NOMO-1 treated with DMSO at 0.1 percent for 48 hours (cell line): ENCODE measurements at regions not wholly inside any gene's neighbourhood (a gene's known extent, or its start where the extent isn't known, plus 50 kb on each side); places are given as distances from the start of the nearest gene placed in this dataset.
A peak's percentile ranks its signal among the peaks of the same experiment; 100 is the strongest.
"Not testable (repeated sequence)": the region's sequence is repeated elsewhere in the genome, so short reads cannot be mapped to it uniquely, and the experiment has no call there.

ENCODE experiments used
- DNase-seq: peaks from one replicate; lab custom pipeline; 2025; ENCODE audit not compliant: unreplicated experiment; lab: John Stamatoyannopoulos, UW

DNA sequence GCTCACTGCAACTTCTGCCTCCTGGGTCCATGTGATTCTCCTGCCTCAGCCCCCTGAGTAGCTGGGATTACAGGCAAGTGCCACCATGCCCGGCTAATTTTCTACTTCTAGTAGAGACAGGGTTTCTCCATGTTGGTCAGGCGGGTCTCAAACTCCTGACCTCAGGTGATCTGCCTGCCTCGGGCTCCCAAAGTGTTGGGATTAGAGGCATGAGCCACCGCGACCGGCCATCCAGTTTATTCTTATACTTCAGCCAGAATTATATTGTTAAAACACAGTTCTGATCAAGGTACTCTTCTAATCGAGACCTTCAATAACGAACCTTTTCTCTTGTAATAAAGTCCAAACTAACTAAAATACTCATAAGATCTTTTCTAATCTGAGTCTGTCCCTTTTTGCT, 119.6 kb upstream of the FAR2 start:
- not testable (repeated sequence) for DNase-seq

DNA sequence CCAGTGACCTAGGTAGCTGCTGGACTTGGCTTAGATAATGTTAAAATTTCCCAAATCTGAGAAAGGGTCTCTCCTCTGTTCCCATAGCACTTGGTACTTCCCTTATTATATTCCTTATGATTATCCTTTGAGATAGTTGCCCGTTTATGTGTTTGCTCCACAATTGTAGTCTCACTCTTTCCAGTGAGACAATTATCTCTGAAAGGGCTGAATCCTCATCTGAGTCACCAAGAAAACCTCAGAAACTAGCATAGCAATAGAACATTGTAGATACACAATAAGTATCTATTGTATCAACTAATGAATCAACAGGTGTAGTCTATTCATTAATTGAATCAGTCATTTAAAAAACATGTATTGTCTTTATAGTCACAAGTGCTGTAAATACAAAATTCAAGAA, 119.1 kb upstream of the FAR2 start:
- no peak for DNase-seq

DNA sequence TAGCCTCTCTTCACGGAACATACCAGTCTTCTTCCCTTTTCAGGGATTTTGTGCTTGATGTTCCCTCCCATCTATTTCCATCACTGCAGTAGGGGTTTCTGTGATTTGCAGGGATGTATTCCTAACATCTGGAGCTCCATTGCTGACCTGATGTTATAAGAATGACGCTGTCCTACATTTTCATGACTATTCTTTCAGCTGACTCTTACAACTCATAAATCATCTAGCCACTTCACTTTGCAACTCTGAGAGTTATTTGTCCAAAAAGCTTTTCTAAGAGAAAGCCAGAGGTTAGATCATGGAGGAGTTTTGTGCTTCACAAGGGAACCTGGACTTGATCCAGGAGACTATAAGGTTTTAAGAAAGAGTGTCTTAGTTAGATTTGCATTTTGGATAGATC, 116.6 kb upstream of the FAR2 start:
- no peak for DNase-seq

DNA sequence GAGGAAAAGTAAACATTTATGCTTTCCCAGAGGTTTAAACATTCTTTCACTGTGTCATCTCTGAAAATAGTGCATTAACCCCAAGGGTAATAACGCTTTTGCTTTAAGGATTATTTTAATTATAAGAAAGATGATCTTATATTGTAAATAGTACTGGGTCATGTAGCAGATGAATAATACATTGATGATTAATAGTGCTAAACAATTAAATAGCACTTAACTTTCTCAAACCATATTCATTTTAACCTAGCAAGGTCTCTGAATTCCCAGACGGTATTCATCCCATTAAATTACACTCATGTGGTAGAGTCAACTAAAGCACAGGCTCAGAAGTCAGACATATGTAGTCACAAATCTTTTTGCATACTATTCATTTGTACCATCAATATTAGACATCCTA, 115.6 kb upstream of the FAR2 start:
- no peak for DNase-seq

DNA sequence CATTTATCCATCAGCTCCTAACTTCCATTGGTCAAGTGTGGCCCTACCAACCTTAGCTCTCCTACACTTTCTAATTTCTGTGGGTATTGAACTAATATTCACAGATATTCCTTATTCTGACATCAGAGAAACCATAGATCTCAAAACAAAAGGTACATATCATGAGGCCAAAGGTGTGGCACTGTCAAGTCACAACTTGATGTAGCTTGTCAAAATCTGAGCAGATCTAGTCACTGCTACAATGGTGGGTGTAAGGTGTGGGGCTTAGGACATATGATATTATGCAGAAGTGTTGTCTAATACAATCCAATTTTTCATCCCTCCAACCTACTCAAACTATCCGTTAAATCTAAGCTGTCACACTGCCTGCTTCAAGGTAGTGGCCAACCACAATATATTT, 114.0 kb upstream of the FAR2 start:
- DNase-seq = no peak

DNA sequence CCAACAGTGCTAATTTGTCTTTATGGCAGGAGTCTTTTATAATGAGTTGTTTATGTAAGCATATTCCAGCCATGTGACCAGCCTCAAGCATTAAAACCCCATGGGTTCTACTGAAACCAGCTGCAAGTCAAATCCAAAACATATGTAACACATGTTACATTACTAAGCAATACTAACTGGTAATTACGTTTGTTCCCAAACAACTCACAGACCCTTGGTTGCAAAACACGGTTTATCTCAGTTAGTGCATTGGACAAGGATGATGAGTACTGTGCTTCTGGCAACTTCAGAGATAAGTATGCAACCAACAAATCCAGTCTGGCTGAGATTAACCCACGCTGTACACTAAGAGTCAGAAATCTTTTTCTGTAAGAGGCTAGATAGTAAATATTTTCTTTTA, 110.1 kb upstream of the FAR2 start:
- no peak for DNase-seq

DNA sequence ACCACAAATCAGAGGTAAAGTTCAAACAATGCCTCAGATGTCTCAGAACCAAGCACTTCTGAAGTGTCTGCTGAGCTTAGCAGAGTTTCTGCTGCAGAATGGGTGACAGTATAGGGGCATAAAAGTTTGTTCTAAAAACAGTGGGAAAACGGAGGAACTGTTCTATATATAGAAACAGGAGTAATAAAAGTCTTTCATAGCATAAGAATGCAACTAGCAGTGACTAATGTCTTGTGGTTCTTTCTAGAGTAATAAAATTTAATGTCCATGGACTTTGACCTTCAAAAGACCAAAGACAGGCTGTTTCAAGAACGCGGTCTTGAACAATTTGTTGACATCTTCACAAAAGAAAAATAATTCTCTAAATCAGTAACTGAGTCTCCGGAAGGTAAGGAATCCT, 107.5 kb upstream of the FAR2 start:
- peak; percentile 93 for DNase-seq

DNA sequence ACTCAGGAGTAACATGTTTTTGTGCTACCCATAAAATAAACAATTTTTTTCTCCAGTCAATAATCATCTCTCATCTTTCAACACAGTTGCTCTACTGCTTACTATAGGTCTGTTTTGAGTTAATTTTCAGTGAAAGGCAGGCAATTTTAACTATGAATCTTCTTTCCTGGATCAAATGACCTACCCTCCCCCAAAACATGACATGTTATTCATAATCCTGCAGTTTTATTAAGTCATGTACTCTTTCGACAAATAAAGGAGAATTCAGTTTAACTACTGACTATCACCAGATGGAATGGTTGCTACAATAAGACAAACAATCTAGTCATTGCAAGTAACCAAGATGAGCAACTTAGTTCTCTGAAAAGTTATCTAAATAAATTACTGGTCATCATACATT, 106.0 kb upstream of the FAR2 start:
- no peak for DNase-seq

DNA sequence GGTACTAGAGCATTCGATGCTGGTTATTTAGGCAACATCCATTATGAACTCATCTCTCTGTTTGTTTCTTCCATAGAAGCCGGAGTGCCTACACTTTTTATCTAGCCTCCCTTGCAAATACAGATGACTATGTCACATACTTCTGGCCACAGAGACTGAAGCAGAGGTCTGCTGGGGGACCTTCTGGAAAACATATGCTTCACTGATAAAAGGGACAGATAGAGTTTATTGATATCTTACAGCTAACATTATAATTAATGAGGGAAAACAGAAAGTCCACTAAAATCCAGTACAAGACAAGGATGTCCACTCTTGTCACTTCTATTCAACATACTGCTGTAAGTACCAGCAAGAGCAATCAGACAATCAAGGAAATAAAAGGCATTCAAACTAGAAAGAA, 104.3 kb upstream of the FAR2 start:
- no peak for DNase-seq

DNA sequence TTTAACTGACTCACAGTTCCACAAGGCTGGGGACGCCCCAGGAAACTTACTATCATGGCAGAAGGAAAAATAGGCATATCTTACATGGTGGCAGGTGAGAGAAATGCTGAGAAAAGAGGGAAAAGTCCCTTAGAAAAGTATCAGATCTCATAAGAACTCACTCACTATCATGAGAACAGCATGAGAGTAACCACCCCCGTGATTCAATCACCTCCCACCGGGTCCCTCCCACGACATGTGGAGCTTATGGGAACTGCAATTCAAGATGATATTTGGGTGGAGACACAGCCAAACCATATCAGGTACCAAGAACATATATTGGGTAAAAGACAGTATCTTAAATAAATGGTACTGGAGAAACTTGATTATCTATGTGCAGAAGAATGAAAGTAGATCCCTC, 100.3 kb upstream of the FAR2 start:
- DNase-seq = no peak

DNA sequence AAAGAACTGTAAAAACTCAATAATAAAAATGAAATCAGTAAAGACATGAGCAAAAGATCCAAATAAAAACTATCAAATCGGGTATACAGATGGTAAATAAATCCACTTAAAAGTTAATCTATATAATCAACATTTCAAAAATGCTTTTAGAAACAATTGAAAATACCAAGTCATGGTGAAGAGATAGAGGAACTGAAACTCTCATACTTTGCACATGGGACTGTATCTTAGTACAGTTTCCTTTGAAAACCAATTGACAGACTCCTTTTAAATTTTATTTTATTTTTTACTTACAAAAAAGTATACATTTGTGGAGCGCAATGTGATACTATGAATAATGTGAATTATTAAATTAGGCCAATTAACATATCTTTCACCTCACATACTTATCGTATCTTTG, 98.6 kb upstream of the FAR2 start:
- DNase-seq = peak; percentile 72

DNA sequence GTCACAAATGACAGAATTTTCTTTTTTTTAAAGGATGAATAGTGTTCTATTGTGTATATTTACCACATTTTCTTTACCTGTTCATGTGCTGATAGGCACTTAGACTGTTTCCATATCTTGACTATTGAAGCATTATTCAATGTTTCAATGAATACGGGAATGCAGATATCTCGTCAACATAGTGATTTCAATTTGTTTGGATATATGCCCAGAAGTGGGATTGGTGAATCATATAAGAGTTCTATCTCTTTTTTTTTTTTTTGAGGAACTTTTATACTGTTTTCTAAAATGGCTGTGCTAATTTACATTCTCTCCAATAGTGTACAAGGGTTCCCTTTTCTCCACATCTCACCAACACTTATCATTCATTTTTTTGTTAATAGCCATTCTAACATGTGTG, 97.9 kb upstream of the FAR2 start:
- no peak for DNase-seq

DNA sequence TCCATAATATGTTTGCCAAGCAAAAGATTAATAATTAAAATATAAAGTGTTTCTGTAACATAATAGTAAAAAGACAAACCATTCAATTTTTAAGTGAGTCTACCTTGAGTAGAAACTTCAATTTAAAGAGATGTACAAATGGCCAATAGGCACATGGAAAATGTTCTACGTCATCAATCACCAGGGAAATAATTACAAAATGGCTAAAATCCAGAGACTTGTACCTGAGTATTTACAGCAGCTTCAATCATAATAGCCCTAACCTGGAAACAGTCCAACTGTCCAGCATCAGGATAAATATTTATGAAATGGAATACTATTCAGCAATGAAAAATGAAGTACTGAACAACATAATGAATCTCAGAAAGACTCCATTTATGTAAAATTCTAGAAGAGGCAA, 95.5 kb upstream of the FAR2 start:
- no peak for DNase-seq

DNA sequence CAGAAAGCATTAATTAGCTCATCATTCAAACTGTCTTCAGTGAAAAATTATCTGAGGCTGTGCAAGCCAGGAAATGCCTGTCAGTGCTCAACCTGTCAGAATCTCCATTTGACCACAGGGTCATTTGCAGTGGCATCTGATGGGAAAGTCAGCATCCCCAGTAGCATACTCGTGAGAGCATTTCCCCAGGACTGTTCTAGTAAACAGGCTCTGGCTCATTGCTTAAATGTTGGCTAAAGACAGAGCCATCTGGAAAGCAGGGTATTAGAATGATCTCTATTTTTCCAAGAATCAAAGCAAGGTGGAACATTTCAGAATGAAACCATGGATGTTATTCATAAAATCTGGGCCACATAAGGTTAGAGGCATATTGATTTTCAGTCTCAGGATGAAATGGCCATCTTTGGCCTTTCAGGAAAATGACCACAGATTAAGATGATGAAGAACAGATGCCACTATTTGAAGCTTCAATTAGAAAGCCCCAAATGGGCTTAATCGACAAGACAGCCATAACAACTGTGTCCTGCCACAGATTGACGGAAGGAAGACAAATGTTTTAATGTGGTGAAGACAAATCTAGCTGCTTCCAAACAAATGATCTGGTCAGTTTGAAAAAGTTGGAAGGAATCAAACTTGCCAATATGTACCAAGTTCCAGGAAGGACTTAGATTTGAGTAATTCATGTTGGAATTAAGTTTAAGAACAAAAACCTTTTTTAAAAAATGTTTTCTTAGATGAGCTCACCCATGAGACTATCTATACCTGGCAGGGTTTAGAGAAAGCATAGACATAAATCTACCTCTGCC, 94.0 kb upstream of the FAR2 start:
- no peak for DNase-seq

DNA sequence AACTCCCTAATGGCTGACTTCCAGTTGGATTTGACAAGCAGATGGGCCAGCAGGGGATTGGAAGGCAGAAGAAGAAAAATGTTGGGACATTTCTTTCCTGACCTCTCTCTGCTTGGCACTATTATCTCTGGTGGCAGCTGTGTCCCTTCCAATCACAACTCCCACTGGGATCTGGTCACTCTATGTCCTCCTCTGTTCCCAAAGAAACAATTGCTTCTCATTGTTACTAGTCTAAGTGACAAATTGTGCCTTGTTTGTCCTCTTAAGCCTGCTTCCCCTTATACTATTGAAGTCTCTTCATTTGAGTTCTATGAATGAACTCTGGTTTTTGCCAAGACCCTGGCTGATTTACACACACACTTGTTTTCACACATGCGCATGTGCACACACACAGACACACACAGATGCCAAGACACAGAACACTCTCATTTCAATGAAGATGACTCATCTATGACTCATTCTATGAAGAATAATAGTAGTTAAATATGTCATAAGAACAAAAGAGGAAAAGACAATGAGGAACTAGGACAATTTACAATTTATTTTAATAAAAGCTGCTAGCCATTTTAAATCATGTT, 83.0 kb upstream of the FAR2 start:
- DNase-seq = peak; percentile 89

DNA sequence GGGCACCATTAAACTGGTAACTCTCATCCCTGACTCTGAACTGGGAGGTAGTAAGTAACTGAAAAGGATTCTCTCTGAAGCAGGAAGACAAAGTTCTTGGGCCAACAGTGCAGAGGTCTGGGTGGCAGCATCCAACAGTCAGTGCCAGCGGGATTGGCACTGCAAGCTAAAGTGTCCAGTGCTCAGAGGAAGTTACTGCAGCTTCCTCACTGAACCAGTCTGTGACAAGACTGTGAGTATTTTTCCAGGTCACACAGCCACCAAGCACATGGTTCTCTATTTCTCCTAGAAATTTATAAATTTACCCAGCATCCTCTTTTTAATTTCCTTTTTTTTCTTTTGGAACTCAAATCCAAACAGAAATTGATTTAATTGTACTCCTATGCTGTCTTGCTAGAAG, 81.6 kb upstream of the FAR2 start:
- DNase-seq = peak; percentile 33

DNA sequence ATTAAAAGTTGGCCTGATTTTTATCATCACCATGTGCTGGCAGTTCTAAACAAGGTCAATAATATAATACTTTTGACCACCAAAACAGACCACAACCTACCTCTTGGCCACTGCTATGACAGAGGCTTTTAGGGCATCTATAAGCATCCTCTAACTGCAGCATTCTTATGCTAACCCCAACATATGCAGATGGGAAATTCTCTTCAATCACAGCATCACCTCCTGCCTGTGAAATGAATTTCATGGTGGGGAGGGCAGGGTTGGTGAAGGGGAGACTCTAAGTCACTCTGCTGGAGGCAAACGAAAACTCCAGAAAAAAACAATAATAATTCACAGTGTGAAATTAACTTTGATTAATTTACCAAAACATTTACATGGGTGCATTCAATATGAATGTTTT, 78.8 kb upstream of the FAR2 start:
- no peak for DNase-seq

DNA sequence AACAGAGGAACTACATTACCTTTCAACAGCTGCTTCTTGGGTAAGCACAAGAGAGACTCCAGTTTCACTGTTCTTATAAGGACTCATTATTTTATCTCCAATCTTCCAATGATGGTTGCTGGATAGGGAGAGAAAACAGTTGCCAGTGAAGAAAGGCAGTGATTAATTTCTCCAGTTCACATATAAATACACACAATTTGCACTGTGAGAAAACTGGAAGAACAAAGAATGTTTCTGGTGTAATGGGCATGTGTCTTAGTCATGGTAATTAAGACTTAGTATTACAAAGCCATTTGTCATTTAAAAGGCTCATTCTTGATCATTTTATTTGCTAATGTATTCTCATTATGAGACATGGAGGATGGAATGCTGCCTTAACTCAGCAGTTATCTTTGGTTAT, 78.0 kb upstream of the FAR2 start:
- DNase-seq = no peak

DNA sequence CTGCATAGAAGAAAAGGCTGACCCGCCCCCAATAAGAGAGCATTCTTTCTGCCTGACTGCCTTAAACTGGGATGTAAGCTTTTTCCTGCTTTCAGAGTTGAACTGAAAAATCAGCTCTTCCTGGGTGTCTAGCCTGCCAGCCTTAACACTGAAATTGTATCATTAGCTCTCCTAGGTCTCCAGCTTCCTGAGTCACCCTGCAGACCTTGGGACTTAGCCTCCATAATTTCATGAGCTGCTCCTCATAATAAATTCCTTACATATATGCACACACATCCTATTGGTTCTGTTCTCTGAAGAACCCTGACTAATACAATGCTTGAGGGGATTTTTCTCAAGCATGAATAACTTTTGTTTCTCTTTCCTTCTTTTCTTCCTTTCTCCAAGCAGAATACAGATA, 76.4 kb upstream of the FAR2 start:
- no peak for DNase-seq

DNA sequence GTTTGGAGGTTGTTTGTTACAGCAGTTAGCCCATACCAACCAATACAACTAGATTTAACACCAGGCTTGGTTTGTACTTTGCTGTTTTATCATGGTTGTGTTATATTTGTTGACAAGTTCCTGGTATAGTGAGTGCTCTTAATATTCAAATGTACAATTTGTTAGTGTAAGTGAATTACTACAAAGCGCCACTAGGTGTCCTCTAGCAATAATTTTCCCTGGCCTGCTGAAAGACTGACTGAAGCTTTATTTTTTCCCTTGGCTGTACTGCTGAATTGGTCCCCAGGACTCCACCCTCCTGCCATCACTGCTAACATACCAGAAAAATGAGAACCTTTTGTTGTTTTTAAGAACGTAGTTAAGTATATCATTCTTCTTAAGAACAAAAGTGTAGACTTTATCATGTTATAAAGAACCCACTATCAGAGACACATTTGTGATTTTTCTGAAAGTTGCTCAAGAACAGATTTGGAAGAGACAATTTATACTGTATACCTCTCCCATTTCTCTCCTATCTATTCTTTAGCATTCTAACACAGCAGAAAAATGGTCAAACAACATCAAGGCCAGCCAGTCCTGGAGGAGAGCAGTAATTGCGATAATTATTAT, 75.3 kb upstream of the FAR2 start:
- peak; percentile 69 for DNase-seq

DNA sequence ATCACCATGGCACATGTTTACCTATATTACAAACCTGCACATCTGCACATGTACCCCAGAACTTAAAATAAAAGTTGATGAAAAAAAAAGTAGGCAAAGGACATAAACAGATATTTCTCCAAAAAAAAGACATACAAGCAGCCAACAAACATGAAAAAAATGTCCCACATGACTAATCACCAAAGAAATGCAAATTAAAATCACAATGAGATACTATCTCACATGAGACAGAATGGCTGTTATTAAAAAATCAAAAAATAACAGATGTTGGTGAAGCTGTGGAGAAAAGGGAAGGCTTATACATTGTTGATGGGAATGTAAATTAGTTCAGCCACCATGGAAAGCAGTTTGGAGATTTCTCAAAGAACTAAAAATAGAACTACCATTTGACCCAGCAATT, 68.0 kb upstream of the FAR2 start:
- DNase-seq = no peak

DNA sequence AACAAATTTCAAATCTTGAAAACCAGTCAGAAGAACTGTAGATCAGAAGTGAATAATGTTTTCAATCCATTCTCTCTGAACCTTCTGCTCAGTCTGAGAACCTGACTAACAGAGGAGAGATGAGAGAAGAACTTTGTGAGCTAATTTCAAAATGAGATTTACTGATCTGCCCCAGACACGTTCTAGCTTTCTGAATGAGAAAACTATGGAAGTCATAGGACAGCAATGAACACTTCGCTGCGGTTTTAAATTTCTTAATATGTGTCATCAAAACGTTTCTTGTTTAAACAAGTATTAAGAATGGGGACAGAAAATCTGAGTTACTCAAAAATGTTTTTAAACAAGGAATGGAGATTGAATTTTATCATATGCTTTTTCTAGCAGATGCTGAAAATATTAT, 66.6 kb upstream of the FAR2 start:
- DNase-seq = no peak
